NCI-H748 treated with DMSO at 0.1 percent for 48 hours (cell line): ENCODE measurements at regions not wholly inside any gene's neighbourhood (a gene's known extent, or its start where the extent isn't known, plus 50 kb on each side); places are given as distances from the start of the nearest gene placed in this dataset.
"Not testable (repeated sequence)": the region's sequence is repeated elsewhere in the genome, so short reads cannot be mapped to it uniquely, and the experiment has no call there.

Experiments
- DNase-seq: peaks from one replicate; lab custom pipeline; 2025; lab: John Stamatoyannopoulos, UW

- DNase-seq, result no peak
Measured at GRCh38 chr18:67864677-67865340, 348.3 kb upstream of the DSEL start.

GRCh38 chr18:67862069-67862468 lies 345.5 kb upstream of the DSEL start:
- DNase-seq, result no peak

GRCh38 chr18:67854340-67854739 lies 337.8 kb upstream of the DSEL start:
- no peak for DNase-seq

GRCh38 chr18:67846422-67847098 lies 330.0 kb upstream of the DSEL start:
- DNase-seq, result no peak

- DNase-seq, result no peak
Measured at GRCh38 chr18:67845035-67845434, 328.5 kb upstream of the DSEL start.

GRCh38 chr18:67840379-67840778 lies 323.9 kb upstream of the DSEL start:
- no peak for DNase-seq

- no peak for DNase-seq
Measured at GRCh38 chr18:67818432-67818831, 301.9 kb upstream of the DSEL start.

- no peak for DNase-seq
Measured at GRCh38 chr18:67815280-67815679, 298.8 kb upstream of the DSEL start.

GRCh38 chr18:67813380-67814028 lies 297.0 kb upstream of the DSEL start:
- no peak for DNase-seq

GRCh38 chr18:67805261-67805660 lies 288.7 kb upstream of the DSEL start:
- DNase-seq, result no peak

- DNase-seq, result no peak
Measured at GRCh38 chr18:67794521-67794920, 278.0 kb upstream of the DSEL start.

- DNase-seq, result no peak
Measured at GRCh38 chr18:67790527-67790926, 274.0 kb upstream of the DSEL start.

- DNase-seq, result no peak
Measured at GRCh38 chr18:67789165-67789545, 272.6 kb upstream of the DSEL start.

- no peak for DNase-seq
Measured at GRCh38 chr18:67788310-67789164, 272.0 kb upstream of the DSEL start.

- DNase-seq, result no peak
Measured at GRCh38 chr18:67783196-67783946, 266.9 kb upstream of the DSEL start.

GRCh38 chr18:67778016-67778415 lies 261.5 kb upstream of the DSEL start:
- DNase-seq, result no peak

- DNase-seq, result no peak
Measured at GRCh38 chr18:67776929-67777328, 260.4 kb upstream of the DSEL start.

- no peak for DNase-seq
Measured at GRCh38 chr18:67771271-67771670, 254.8 kb upstream of the DSEL start.

- DNase-seq, result no peak
Measured at GRCh38 chr18:67770520-67770919, 254.0 kb upstream of the DSEL start.

GRCh38 chr18:67766930-67767329 lies 250.4 kb upstream of the DSEL start:
- DNase-seq, result no peak

- not testable (repeated sequence) for DNase-seq
Measured at GRCh38 chr18:67752211-67752610, 235.7 kb upstream of the DSEL start.

- DNase-seq, result no peak
Measured at GRCh38 chr18:67742954-67743353, 226.4 kb upstream of the DSEL start.
